OCI-LY7 (cell line): ENCODE measurements at regions not wholly inside any gene's neighbourhood (a gene's known extent, or its start where the extent isn't known, plus 50 kb on each side); places are given as distances from the start of the nearest gene placed in this dataset.

Experiments
- BruUV-seq: library from RNA; stranded (reverse); fragments of 400-500 nt; replicated peaks from 2 replicates; lab custom pipeline; 2021; lab: Mats Ljungman, UMichigan
- CTCF ChIA-PET: fragments of 300-600 bp; sonication (Branson Sonifier 250); formaldehyde crosslinking; loops from one replicate; lab custom pipeline; 2022; ENCODE audit warnings: antibody characterized with exemption; ENCODE audit not compliant: unreplicated experiment; lab: Charles Lee
- POLR2A ChIA-PET: fragments of 300-600 bp; sonication (Branson Sonifier 250); formaldehyde crosslinking; loops from one replicate; lab custom pipeline; 2022; ENCODE audit warnings: antibody characterized with exemption; lab: Charles Lee
- DNase-seq: peaks from one replicate; pipeline ENCODE4 v3.0.0-alpha.2; 2015; ENCODE audit warnings: low spot score
- H2AFZ ChIP-seq: fragments of 200-600 bp; sonication (generic), shearing (Covaris generic); 2 replicates; pipeline ENCODE4 v1.6.1; 2014; ENCODE audit warnings: mild to moderate bottlenecking, antibody characterized with exemption, low read length, moderate library complexity
- H3K27ac ChIP-seq: fragments of 200-600 bp; sonication (generic); 2 replicates; pipeline ENCODE4 v1.5.1; 2014; ENCODE audit warnings: mixed run types, low read depth, mild to moderate bottlenecking, moderate library complexity, low read length, inconsistent platforms; ENCODE audit not compliant: poor library complexity, severe bottlenecking
- H3K36me3 ChIP-seq: fragments of 200-600 bp; sonication (generic); 2 replicates; pipeline ENCODE4 v1.6.1; 2014; ENCODE audit warnings: mild to moderate bottlenecking, antibody characterized with exemption, low read length, moderate library complexity, mixed read lengths; ENCODE audit not compliant: insufficient read depth
- H3K4me1 ChIP-seq: fragments of 200-600 bp; sonication (generic); 2 replicates; pipeline ENCODE4 v1.5.1; 2014; ENCODE audit warnings: mild to moderate bottlenecking, low read length; ENCODE audit not compliant: insufficient read depth, poor library complexity, severe bottlenecking
- H3K4me2 ChIP-seq: fragments of 200-600 bp; sonication (generic); 2 replicates; pipeline ENCODE4 v1.6.1; 2014; ENCODE audit warnings: mild to moderate bottlenecking, low read length
- H3K4me3 ChIP-seq: fragments of 200-600 bp; sonication (generic); 2 replicates; pipeline ENCODE4 v1.5.1; 2014; ENCODE audit warnings: mild to moderate bottlenecking, low read depth, low read length; ENCODE audit not compliant: poor library complexity, severe bottlenecking
- H3K79me2 ChIP-seq: fragments of 200-600 bp; sonication (generic); 2 replicates; pipeline ENCODE4 v1.6.1; 2016; ENCODE audit warnings: low read depth, mild to moderate bottlenecking, low read length, moderate library complexity, mixed read lengths; ENCODE audit not compliant: insufficient read depth
- H3K9me2 ChIP-seq: fragments of 200-600 bp; sonication (generic); 2 replicates; pipeline ENCODE4 v1.6.1; 2016; ENCODE audit warnings: mild to moderate bottlenecking, low read length, mixed read lengths; ENCODE audit not compliant: insufficient read depth
- H3K9me3 ChIP-seq: fragments of 200-600 bp; sonication (generic); 2 replicates; pipeline ENCODE4 v1.6.1; 2014; ENCODE audit warnings: mild to moderate bottlenecking, mixed run types, low read length, mixed read lengths
- H4K20me1 ChIP-seq: fragments of 200-600 bp; sonication (generic); 2 replicates; pipeline ENCODE4 v1.6.1; 2014; ENCODE audit warnings: mild to moderate bottlenecking, antibody characterized with exemption, low read length, moderate library complexity, mixed read lengths; ENCODE audit not compliant: insufficient read depth
- EZH2phosphoT487 ChIP-seq: fragments of 200-600 bp; sonication (generic); IDR thresholded peaks from 2 replicates; pipeline ENCODE4 v1.6.1; 2018; ENCODE audit warnings: low read depth, borderline replicate concordance, mild to moderate bottlenecking, mixed run types, antibody characterized with exemption, low read length, moderate library complexity, mixed read lengths
- intact Hi-C: fragments of 100-400 bp; cut with micrococcal nuclease; formaldehyde crosslinking; loops from one replicate; pipeline ENCODE4 v1.10.0; 2022; ENCODE audit not compliant: unreplicated experiment
- TF ChIP-seq, protein P1 (sequence below): fragments of 200-600 bp; sonication (generic); conservative IDR thresholded peaks from 2 replicates; pipeline ENCODE4 v1.5.1; 2014; ENCODE audit warnings: mild to moderate bottlenecking, antibody characterized with exemption, low read length, moderate library complexity, mixed read lengths

DNA sequence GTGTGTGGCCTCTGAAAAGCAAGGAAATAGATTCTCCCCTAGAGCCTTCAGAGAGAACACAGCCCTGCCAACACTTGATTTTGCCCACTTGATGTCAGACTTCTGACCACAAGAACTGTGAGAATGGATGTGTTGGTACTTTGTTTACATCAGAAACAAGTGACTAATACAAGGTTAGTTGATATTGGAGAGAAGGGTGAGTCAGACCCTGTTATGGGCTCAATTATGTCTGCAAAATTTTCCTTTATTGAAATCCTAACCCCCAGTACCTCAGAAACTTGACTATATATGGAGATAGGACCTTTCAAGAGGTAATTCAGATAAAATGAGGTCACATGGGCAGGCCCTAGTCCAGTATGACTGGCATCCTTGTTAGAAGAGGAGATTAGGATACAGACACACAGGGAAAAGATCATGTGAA, 226.7 kb downstream of the RFC3 start:
- H2AFZ ChIP-seq: peak overlapping the region; percentile 11; the same call in 1 of the 2 replicates
- H3K4me3 ChIP-seq: no peak overlapping the region
- H3K4me2 ChIP-seq: no peak overlapping the region
- intact Hi-C loops: no loop called here
- POLR2A ChIA-PET: no interaction called here
- DNase-seq: no peak
- H3K9me2 ChIP-seq: no peaks in the 10 kb centered on the region
- no TSS peak for BruUV-seq
- H3K4me1 ChIP-seq: peaks cover 2% of the 10 kb centered on the region
- TF ChIP-seq, protein P1, sequence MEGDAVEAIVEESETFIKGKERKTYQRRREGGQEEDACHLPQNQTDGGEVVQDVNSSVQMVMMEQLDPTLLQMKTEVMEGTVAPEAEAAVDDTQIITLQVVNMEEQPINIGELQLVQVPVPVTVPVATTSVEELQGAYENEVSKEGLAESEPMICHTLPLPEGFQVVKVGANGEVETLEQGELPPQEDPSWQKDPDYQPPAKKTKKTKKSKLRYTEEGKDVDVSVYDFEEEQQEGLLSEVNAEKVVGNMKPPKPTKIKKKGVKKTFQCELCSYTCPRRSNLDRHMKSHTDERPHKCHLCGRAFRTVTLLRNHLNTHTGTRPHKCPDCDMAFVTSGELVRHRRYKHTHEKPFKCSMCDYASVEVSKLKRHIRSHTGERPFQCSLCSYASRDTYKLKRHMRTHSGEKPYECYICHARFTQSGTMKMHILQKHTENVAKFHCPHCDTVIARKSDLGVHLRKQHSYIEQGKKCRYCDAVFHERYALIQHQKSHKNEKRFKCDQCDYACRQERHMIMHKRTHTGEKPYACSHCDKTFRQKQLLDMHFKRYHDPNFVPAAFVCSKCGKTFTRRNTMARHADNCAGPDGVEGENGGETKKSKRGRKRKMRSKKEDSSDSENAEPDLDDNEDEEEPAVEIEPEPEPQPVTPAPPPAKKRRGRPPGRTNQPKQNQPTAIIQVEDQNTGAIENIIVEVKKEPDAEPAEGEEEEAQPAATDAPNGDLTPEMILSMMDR: no peak
- no peak for TF ChIP-seq EZH2phosphoT487
- no peaks in the 10 kb centered on the region for H3K36me3 ChIP-seq
- H4K20me1 ChIP-seq: no peaks in the 10 kb centered on the region
- H3K27ac ChIP-seq: no peak overlapping the region
- CTCF ChIA-PET: no interaction called here
- no peaks in the 10 kb centered on the region for H3K9me3 ChIP-seq
- no peaks in the 10 kb centered on the region for H3K79me2 ChIP-seq

GRCh38 chr13:34046457-34046856, 228.5 kb downstream of the RFC3 start:
- TF ChIP-seq EZH2phosphoT487: no peak
- TF ChIP-seq, protein P1: no peak
- no peak overlapping the region for H3K4me3 ChIP-seq
- H3K9me2 ChIP-seq: no peaks in the 10 kb centered on the region
- H3K4me2 ChIP-seq: no peak overlapping the region
- BruUV-seq: no TSS peak
- H3K79me2 ChIP-seq: no peaks in the 10 kb centered on the region
- no peak overlapping the region for H3K27ac ChIP-seq
- intact Hi-C loops: no loop called here
- H4K20me1 ChIP-seq: no peaks in the 10 kb centered on the region
- H3K4me1 ChIP-seq: no peaks in the 10 kb centered on the region
- ChIA-PET POLR2A (no interaction called here), CTCF (no interaction called here)
- H3K36me3 ChIP-seq: no peaks in the 10 kb centered on the region
- no peaks in the 10 kb centered on the region for H3K9me3 ChIP-seq
- no peak for DNase-seq
- peak overlapping the region; percentile 31; the same call in 1 of the 2 replicates for H2AFZ ChIP-seq

GRCh38 chr13:34048652-34049051, 230.7 kb downstream of the RFC3 start:
- no peak overlapping the region for H3K4me3 ChIP-seq
- H3K9me2 ChIP-seq: no peaks in the 10 kb centered on the region
- POLR2A ChIA-PET: no interaction called here
- intact Hi-C loops: no loop called here
- no peak for DNase-seq
- CTCF ChIA-PET: no interaction called here
- H3K79me2 ChIP-seq: no peaks in the 10 kb centered on the region
- H3K4me1 ChIP-seq: no peaks in the 10 kb centered on the region
- H3K27ac ChIP-seq: no peak overlapping the region
- H3K36me3 ChIP-seq: no peaks in the 10 kb centered on the region
- no peak overlapping the region for H3K4me2 ChIP-seq
- no peak for TF ChIP-seq EZH2phosphoT487
- TF ChIP-seq, protein P1: no peak
- H2AFZ ChIP-seq: no peak overlapping the region
- BruUV-seq: no TSS peak
- H4K20me1 ChIP-seq: no peaks in the 10 kb centered on the region
- H3K9me3 ChIP-seq: no peaks in the 10 kb centered on the region
